CD4-positive, alpha-beta T cell treated with Interleukin-17A for 1 hour (primary cell): ENCODE measurements at regions not wholly inside any gene's neighbourhood (a gene's known extent, or its start where the extent isn't known, plus 50 kb on each side); places are given as distances from the start of the nearest gene placed in this dataset.

ENCODE experiments used
- DNase-seq: peaks from one replicate; pipeline ENCODE4 v3.0.0-alpha.2; 2020

DNA sequence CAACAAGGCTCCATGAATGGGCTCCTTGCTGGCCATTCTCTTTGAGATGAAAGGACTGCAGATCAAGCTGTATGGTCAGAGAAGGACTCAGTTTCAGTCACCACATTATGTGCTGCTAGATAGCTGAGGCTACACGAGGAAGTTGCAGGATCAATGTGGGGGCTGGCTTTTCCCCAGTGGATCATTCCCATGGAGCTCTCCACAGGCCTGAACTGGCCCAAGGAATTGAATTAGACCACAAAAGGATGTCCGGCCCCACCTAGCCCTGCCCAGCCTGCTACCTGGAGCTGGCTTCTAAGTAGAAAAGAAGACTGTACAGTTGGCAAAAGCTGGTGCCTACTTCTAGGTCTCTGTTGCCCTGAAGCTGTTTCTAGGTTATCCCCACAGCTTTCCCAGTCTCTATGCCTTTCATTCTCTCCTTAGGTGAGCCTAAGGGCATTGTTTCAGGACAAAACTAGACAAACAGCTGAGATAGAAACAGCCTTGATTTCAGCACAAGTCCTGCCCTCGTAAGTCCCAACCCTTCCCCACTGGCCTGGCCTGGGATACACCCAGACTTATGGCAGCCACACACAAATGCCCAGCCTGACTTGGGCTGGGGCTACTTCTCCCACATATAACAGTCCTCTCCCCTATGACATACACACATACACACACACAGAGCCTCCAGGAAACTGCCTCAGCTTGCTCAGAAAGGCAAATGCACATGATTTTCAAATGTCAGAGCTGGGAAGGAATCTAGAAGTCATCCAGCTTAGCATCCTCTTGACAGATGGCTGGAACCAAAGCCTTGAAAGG lies 129.1 kb upstream of the NCAM1 start:
- no peak for DNase-seq

DNA sequence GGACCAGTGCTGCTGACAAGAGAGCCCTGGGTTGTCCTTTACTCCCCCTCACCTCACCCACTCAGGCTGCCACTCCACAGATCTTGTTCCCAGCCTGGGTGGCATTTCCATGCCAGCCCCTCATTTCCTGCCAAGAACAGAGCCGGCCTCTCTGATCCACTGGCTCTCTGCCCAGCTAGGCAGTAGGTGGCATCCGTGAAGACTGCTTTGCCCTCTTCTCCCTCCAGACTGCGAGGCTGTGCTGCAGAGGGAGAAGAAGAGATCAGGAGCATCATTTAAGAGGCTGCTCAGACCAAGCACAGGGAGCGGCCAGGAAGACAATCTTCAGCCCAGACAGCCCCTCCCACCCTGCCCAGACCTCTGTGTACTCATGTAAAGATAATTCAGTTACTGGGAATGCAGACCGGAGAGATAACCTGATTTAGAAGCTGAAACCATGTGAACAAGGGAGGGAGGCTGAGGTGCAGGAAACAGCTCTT lies 126.9 kb upstream of the NCAM1 start:
- no peak for DNase-seq

GRCh38 chr11:112835591-112836255 lies 125.5 kb upstream of the NCAM1 start:
- no peak for DNase-seq

DNA sequence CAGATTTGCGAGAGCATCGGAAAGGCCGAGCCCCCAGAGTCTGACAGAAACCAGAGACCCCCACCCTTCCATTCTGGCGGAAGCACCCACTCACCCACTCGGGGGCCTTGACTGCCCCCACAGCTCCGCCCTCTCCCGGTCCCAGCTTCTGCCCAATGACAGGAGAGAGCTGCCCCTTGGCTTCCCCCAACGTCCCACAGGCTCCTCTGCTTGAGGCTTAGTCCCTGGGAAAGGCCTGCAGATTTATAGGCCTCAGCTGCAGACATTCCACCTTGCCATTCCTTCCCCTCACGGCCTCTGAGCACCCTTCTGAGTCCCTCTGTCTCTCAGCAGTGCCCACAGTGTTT lies 125.0 kb upstream of the NCAM1 start:
- DNase-seq: no peak

GRCh38 chr11:112837162-112837826 lies 123.9 kb upstream of the NCAM1 start:
- DNase-seq: no peak

- no peak for DNase-seq
Observed at GRCh38 chr11:112839051-112839450, 122.2 kb upstream of the NCAM1 start.

GRCh38 chr11:112841729-112842128 lies 119.5 kb upstream of the NCAM1 start:
- DNase-seq: no peak

GRCh38 chr11:112842151-112842550 lies 119.1 kb upstream of the NCAM1 start:
- DNase-seq: no peak

DNA sequence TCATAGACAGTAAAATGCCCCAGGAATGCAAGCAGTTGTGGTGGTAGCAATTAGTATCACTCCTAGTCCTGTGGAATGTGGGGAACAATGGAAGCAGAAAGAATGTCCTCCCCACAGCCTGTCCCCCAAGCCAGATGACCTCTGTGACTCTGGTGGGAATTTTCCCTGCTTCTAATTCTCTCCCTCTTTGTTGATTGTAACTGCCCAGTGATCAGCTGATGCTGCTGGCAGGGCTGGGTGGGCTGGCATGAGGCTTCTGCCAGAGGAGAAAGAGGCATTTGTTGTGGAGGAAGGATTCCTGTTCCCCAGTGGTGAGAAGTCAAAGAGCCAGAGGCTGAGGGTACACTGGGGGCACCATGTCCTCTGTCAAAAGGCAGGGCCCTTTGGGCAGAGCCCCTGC lies 116.7 kb upstream of the NCAM1 start:
- no peak for DNase-seq

DNA sequence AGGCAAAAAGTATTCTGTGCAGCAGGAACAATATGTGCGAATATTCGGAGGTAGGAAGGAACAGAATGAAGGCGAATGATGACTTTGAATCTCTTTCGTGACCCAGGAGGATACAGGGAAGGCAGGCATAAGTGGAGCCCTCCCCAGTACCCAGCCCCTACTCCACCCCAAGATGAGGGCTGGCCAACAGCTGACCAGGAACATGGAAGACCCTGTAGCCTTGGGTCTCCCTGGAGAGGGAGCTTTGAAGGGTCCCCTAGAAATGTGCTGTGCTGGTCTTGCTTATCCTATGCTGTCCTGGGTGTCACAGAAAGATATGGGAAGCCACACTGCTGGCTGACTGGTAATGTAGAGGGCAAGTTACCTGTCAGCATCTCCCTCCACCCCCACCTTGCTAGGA lies 113.7 kb upstream of the NCAM1 start:
- DNase-seq: no peak

DNA sequence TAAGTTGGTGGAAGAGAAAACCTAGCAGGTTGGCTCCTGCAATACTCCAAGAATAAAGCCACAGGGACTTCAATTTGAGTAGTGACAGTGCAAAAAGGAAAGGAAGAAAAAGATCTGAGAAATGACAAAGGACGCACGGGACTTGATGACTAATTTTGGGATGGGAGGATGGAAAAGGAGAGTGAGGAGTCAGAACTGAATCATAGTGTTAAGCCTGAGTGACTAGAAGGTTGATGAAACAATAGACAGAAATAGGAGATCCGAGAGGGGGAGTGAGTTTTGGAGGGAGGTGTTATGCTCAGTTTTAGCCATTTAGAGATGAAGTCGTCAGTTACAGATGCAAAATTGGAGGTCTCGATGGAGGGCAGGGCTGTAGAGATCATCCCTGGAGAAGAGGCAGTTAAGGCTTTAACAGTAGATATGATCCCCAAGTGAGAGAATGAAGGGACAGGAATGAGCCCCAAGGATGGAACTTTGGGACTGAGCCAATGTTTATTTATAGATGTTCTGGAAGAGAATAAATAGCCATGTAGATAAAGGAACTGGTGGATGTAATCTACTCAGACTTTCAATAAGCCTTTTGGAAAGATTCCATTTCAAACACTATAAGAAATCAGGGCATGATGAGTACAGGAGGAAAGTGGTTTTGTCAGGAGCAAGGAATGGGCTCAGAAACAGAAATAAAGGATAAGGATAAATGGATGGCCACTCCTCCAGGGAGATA lies 108.9 kb upstream of the NCAM1 start:
- DNase-seq: no peak

GRCh38 chr11:112856133-112856532 lies 105.1 kb upstream of the NCAM1 start:
- no peak for DNase-seq

DNA sequence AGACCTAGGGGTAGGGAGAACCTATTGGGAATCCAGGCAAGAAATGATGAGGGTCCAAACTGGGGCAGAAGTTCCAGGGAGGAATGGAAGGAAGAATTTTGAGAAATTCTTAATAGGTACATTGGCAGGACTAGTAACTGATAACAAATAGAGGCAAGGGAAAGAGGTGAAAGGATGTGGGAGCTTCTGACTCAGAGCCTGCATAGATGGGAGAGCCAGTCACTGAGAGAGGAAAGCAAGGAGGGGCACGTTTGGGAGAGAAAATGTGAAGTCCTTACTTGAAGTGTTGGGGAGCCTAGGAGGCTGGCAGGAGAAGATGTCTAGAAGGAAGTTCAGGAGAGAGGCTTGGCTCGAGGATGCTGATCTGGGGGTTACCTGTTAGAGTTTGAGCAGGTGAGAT lies 104.6 kb upstream of the NCAM1 start:
- DNase-seq: no peak

DNA sequence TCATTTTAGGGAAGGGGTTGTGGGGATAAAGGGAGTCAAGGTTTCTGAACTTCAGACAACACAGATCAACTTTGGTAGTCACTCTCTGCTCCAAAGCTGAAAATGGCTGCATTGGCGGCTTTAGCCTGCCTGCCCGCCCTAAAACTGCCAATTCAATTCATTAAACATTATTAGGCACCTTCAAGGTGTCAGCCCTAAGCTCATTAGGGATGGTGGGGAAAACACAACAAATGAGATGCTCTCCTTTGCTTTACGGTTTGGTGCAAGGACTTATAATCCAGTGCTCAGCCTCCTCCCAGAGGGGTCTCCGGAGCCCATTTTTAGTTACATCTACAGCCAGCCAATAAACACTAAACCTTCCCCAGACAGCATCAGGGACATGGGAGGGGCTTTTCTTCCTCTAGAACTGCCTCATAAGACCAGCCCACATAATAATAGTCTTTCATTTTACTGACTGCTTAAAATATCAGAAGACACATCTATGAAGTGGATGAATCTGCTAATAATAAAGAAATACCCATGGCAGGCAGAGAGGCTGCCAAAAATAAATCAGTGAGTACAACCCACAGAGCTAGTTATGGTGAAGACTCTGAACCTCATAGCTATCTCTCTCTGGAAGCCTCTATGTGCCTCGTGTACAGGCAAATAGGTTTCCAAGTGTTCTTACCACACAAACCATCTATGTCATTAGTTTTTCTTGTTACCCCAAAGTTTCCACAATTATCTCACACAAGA lies 102.8 kb upstream of the NCAM1 start:
- DNase-seq: no peak

- DNase-seq: no peak
Observed at GRCh38 chr11:112859787-112860186, 101.4 kb upstream of the NCAM1 start.

DNA sequence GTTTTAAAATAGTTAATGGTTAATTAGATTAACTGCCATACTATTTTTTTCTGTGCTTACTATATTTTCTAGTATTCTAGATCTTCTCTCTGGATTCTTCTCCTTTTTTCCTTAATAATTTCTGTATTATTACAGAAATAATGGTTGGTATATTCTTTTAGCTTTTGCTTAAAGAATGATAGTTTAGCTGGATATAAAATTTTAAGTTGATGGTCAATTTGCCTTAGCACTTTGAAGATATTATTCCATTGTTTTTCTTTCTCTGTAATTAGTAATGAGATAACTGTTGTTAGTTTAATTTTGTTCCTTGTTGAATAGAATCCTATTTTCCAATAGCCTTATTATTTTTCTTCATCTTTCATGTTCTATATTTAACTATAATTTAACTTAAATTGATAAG lies 99.9 kb upstream of the NCAM1 start:
- DNase-seq: no peak

DNA sequence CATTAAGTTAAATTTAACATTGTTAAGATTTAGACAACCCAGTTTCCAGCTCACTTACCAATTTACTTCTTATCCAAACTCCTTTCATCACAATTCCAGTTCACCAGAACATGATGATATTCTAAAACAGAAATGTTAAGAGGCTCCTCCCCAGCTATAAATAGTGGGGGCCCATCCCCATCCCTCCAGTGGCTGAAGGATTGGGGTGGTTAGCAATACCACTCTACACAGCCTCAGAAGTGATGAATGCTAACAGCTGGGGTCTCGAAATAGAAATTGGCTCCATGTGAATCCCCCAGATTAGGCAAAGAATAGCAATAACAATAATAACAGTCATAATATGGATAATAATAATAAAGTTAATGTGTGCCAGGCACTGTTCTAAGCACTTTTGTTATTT lies 97.9 kb upstream of the NCAM1 start:
- no peak for DNase-seq

GRCh38 chr11:112864672-112865071 lies 96.5 kb upstream of the NCAM1 start:
- DNase-seq: no peak

DNA sequence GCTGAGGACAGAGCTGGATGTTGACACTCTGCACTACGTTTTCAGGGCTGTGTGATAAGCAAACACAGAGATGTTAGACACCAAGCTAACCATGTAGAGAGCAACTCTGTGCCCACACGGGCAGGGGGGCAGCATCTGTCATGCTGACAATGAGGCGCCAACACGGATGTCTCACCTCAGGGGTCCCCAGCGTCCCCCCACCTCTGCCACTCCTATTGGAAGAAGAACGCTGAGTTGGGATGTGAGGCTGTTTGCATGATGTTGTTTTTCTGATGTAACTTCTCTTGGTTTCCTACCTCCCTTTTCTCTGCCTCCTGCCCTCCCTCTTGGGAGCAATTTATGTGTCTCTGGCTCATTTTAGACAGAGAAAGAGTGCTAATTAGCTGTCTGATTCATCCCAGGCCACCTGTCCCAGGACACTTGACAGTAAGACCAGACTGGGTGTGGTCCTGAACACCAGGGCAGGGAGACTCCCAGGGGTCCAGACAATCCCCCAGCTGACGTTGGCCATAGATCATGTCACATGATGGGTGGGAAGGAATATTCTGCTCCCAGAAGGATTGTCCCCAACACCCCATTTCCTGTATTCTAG lies 89.2 kb upstream of the NCAM1 start:
- DNase-seq: no peak

GRCh38 chr11:112874980-112875379 lies 86.2 kb upstream of the NCAM1 start:
- DNase-seq: no peak

DNA sequence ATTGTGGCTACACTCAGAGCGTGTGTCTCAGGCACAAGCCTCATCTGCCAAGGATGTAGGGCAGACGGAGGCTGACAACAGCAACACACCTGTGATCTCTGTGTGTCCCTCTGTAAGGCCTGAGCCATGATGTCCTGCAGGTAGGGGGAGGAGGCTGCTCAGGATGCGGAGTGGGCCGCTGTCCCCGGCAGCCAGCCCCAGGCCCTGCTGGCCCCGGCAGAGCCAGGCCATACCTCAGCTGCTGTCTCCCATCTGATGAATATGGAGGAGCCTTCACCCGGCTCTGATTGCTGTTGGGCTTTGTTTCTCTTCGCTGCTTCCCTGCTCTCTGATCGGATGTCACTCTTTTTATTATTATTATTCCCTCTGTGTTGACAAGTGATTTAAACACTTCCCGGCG lies 83.6 kb upstream of the NCAM1 start:
- no peak for DNase-seq

DNA sequence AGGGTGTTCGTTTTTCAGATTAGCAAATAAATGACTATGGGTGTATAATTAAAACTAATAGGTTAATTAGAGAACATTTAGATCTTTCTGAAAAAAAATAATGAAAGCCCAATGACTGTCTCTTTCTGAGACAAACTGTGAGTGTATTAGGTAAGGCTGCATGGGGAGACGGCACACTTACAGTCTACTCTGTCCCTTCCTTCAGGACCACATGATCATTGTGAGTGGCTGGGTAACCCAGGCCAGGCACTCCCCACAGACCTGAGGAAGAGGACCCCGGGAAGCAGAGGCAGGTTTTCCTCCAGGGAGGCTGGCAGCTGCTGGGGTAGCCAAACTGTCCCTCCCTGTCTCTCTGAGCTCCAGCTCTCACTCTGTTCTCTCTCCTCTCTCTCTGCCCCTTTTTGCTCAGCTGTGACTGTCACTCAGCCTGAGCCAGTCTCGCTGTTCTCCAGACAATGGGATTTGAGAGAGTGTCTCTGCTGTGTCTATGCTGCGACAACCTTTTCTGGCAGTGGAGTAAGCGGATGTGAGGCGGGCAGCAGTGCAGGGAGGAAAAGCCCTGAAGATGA lies 83.1 kb upstream of the NCAM1 start:
- DNase-seq: no peak
